Small intestine (tissue), 7 donors: ENCODE measurements at regions not wholly inside any gene's neighbourhood (a gene's known extent, or its start where the extent isn't known, plus 50 kb on each side); places are given as distances from the start of the nearest gene placed in this dataset.

Experiments
- DNase-seq, 2 donors: peaks; one replicate each; pipeline versions ENCODE4 v3.0.0 to v3.0.0-alpha.2; 2013
- FAIRE-seq: peaks from 2 replicates; lab custom pipeline; 2012; peaks lifted over from hg19 to GRCh38; lab: Jason Lieb, UNC
- H3K27ac ChIP-seq, 3 donors: one replicate each; pipeline ENCODE4 v1.5.1; 2013; ENCODE audit warnings: low read length in 2 of 3, mild to moderate bottlenecking in 2 of 3, control low read depth in 1 of 3, inconsistent platforms in 1 of 3, low read depth in 1 of 3, moderate library complexity in 1 of 3
- H3K27me3 ChIP-seq, 3 donors: one replicate each; pipeline ENCODE4 v1.6.1; 2013; ENCODE audit warnings: low read length in 3 of 3, inconsistent platforms in 1 of 3; ENCODE audit not compliant: control insufficient read depth in 3 of 3, insufficient read depth in 3 of 3
- H3K36me3 ChIP-seq, 3 donors: one replicate each; pipeline ENCODE4 v1.6.1; 2013; ENCODE audit warnings: low read length in 3 of 3, inconsistent platforms in 1 of 3, low read depth in 1 of 3, mild to moderate bottlenecking in 1 of 3, moderate library complexity in 1 of 3; ENCODE audit not compliant: control insufficient read depth in 3 of 3, insufficient read depth in 2 of 3
- H3K4me1 ChIP-seq, 3 donors: one replicate each; pipeline ENCODE4 v1.6.1; 2013; ENCODE audit warnings: low read length in 2 of 3, inconsistent platforms in 1 of 3, low read depth in 1 of 3, mild to moderate bottlenecking in 1 of 3, moderate library complexity in 1 of 3; ENCODE audit not compliant: control insufficient read depth in 3 of 3, insufficient read depth in 2 of 3
- H3K4me3 ChIP-seq, 3 donors: one replicate each; pipeline ENCODE4 v1.5.1; 2013; ENCODE audit warnings: low read length in 3 of 3, control low read depth in 1 of 3, inconsistent platforms in 1 of 3, low read depth in 1 of 3, mild to moderate bottlenecking in 1 of 3, moderate library complexity in 1 of 3
- H3K9me3 ChIP-seq, 2 donors: one replicate each; pipeline ENCODE4 v1.6.1; 2013; ENCODE audit warnings: low read depth in 1 of 2, low read length in 1 of 2; ENCODE audit not compliant: control insufficient read depth in 2 of 2, insufficient read depth in 1 of 2
- WGBS, 3 donors: extraction: QIAGEN DNeasy Blood & Tissue Kit; methylation state at CpG; one replicate each; pipeline ENCODE4 v1.1.7; 2013; 5-methylcytosine and 5-hydroxymethylcytosine counted together
- donor health status: healthy with polysubstance abuse.
- donor health status: control.
- donor health status: control.
- donor health status: Bipolar disorder and iron deficiency.
- donor health status: healthy.

GRCh38 chr12:17334784-17335183, 728.8 kb upstream of the LMO3 start:
- no peaks in the 10 kb centered on the region for H3K9me3 ChIP-seq
- no peak overlapping the region for H3K4me3 ChIP-seq
- WGBS, 3 donors = 29 to 61% (median 38%) methylated on average over 3 of the region's 3 CpGs
- H3K27ac ChIP-seq = no peak overlapping the region
- H3K36me3 ChIP-seq = no peaks in the 10 kb centered on the region
- FAIRE-seq = no peak
- H3K4me1 ChIP-seq = no peaks in the 10 kb centered on the region
- no peak for DNase-seq
- H3K27me3 ChIP-seq = no peaks in the 10 kb centered on the region

- Histone ChIP-seq H3K9me3 (no peaks in the 10 kb centered on the region), H3K4me1 (no peaks in the 10 kb centered on the region), H3K4me3 (no peak overlapping the region), H3K27ac (no peak overlapping the region), H3K36me3 (no peaks in the 10 kb centered on the region), H3K27me3 (no peaks in the 10 kb centered on the region)
- WGBS, 3 donors = 79 to 84% (median 84%) methylated on average over 3 of the region's 3 CpGs
- FAIRE-seq (no peak), DNase-seq (no peak)
Observed at GRCh38 chr12:17333287-17333686, 727.3 kb upstream of the LMO3 start.

GRCh38 chr12:17326649-17327048, 720.7 kb upstream of the LMO3 start:
- H3K27me3 ChIP-seq = no peaks in the 10 kb centered on the region
- no peak for DNase-seq
- no peak overlapping the region for H3K4me3 ChIP-seq
- H3K27ac ChIP-seq = no peak overlapping the region
- H3K9me3 ChIP-seq = peaks cover 0 to 5% of the 10 kb centered on the region in 2 donors
- FAIRE-seq = no peak
- 13 to 27% (median 20%) methylated on average over 2 of the region's 2 CpGs for WGBS, 3 donors
- no peaks in the 10 kb centered on the region for H3K4me1 ChIP-seq
- no peaks in the 10 kb centered on the region for H3K36me3 ChIP-seq

GRCh38 chr12:17322090-17322489, 716.1 kb upstream of the LMO3 start:
- no peak for FAIRE-seq
- no peak for DNase-seq

GRCh38 chr12:17304503-17305347, 698.8 kb upstream of the LMO3 start:
- no peaks in the 10 kb centered on the region for H3K36me3 ChIP-seq
- 75 to 82% (median 76%) methylated on average over 7 of the region's 7 CpGs for WGBS, 3 donors
- H3K9me3 ChIP-seq = peaks cover 0 to 22% of the 10 kb centered on the region in 2 donors
- DNase-seq (no peak), FAIRE-seq (no peak)
- no peaks in the 10 kb centered on the region for H3K27me3 ChIP-seq
- no peak overlapping the region for H3K27ac ChIP-seq
- H3K4me3 ChIP-seq = no peak overlapping the region
- no peaks in the 10 kb centered on the region for H3K4me1 ChIP-seq

More at GRCh38 chr12:17322090-17322489, 716.1 kb upstream of the LMO3 start:
- WGBS, 3 donors = 86 to 92% (median 92%) methylated on average over 2 of the region's 2 CpGs
- H3K4me1 ChIP-seq = no peaks in the 10 kb centered on the region
- no peak overlapping the region for H3K27ac ChIP-seq
- peaks cover 0 to 5% of the 10 kb centered on the region in 2 donors for H3K9me3 ChIP-seq
- no peaks in the 10 kb centered on the region for H3K36me3 ChIP-seq
- H3K27me3 ChIP-seq = no peaks in the 10 kb centered on the region
- H3K4me3 ChIP-seq = no peak overlapping the region

GRCh38 chr12:17302001-17302400, 696.0 kb upstream of the LMO3 start:
- H3K9me3 ChIP-seq = peaks cover 0 to 42% of the 10 kb centered on the region in 2 donors
- no peak for FAIRE-seq
- 83 to 89% (median 86%) methylated on average over 7 of the region's 7 CpGs for WGBS, 3 donors

GRCh38 chr12:17301544-17301943, 695.6 kb upstream of the LMO3 start:
- H3K9me3 ChIP-seq = peaks cover 0 to 46% of the 10 kb centered on the region in 2 donors
- FAIRE-seq (no peak), DNase-seq (no peak)

More at GRCh38 chr12:17302001-17302400, 696.0 kb upstream of the LMO3 start:
- Histone ChIP-seq H3K4me3 (no peak overlapping the region), H3K4me1 (no peaks in the 10 kb centered on the region), H3K27ac (no peak overlapping the region), H3K27me3 (no peaks in the 10 kb centered on the region), H3K36me3 (no peaks in the 10 kb centered on the region)
- DNase-seq = no peak

GRCh38 chr12:17296882-17297281, 690.9 kb upstream of the LMO3 start:
- H3K36me3 ChIP-seq = no peaks in the 10 kb centered on the region

More at GRCh38 chr12:17301544-17301943, 695.6 kb upstream of the LMO3 start:
- Histone ChIP-seq H3K27ac (no peak overlapping the region), H3K36me3 (no peaks in the 10 kb centered on the region), H3K4me1 (no peaks in the 10 kb centered on the region), H3K27me3 (no peaks in the 10 kb centered on the region), H3K4me3 (no peak overlapping the region)
- WGBS, 3 donors = 77 to 80% (median 79%) methylated on average over 3 of the region's 3 CpGs

More at GRCh38 chr12:17296882-17297281, 690.9 kb upstream of the LMO3 start:
- DNase-seq = no peak
- 83 to 88% (median 84%) methylated on average over 7 of the region's 7 CpGs for WGBS, 3 donors
- no peak for FAIRE-seq
- Histone ChIP-seq H3K27ac (no peak overlapping the region), H3K4me3 (no peak overlapping the region), H3K4me1 (no peaks in the 10 kb centered on the region), H3K27me3 (no peaks in the 10 kb centered on the region), H3K9me3 (peaks cover 0 to 26% of the 10 kb centered on the region in 2 donors)
